ENCODE measurements at regions not wholly inside any gene's neighbourhood (a gene's known extent, or its start where the extent isn't known, plus 50 kb on each side); places are given as distances from the start of the nearest gene placed in this dataset.

GRCh38 chr2:18787726-18788125 is 198.4 kb upstream of the NT5C1B start:
- Histone ChIP-seq H3K9me3 (ENCODE audit: control insufficient read depth in 5 of 5, low read length in 5 of 5) (no peaks in the 10 kb centered on the region), H3K27me3 (ENCODE audit: control insufficient read depth in 5 of 5, insufficient read depth in 4 of 5, low read length in 5 of 5) (no peaks in the 10 kb centered on the region), H3K9ac (ENCODE audit: low read length in 5 of 5) (no peak overlapping the region), H3K36me3 (ENCODE audit: control insufficient read depth in 5 of 5, insufficient read depth in 5 of 5, low read length in 5 of 5) (no peaks in the 10 kb centered on the region), H3K27ac (ENCODE audit: low read depth, low read length) (no peak overlapping the region), H3K4me3 (ENCODE audit: low read depth in 1 of 5, low read length in 5 of 5) (no peak overlapping the region), H3K4me1 (ENCODE audit: control insufficient read depth in 5 of 5, insufficient read depth in 5 of 5, low read length in 5 of 5) (peaks cover 0 to 10% (median 4%) of the 10 kb centered on the region in 5 donors)

- no peak overlapping the region for H3K27ac ChIP-seq (ENCODE audit: low read depth, low read length)
- no peaks in the 10 kb centered on the region for H3K27me3 ChIP-seq (ENCODE audit: control insufficient read depth in 5 of 5, insufficient read depth in 4 of 5, low read length in 5 of 5)
- H3K9ac ChIP-seq (ENCODE audit: low read length in 5 of 5): no peak overlapping the region
- no peaks in the 10 kb centered on the region for H3K36me3 ChIP-seq (ENCODE audit: control insufficient read depth in 5 of 5, insufficient read depth in 5 of 5, low read length in 5 of 5)
- no peaks in the 10 kb centered on the region for H3K4me1 ChIP-seq (ENCODE audit: control insufficient read depth in 5 of 5, insufficient read depth in 5 of 5, low read length in 5 of 5)
- H3K9me3 ChIP-seq (ENCODE audit: control insufficient read depth in 5 of 5, low read length in 5 of 5): no peaks in the 10 kb centered on the region
- H3K4me3 ChIP-seq (ENCODE audit: low read depth in 1 of 5, low read length in 5 of 5): no peak overlapping the region
Observed at GRCh38 chr2:18784245-18784644, 194.9 kb upstream of the NT5C1B start.

GRCh38 chr2:18781541-18782280 is 192.3 kb upstream of the NT5C1B start:
- H3K36me3 ChIP-seq (ENCODE audit: control insufficient read depth in 5 of 5, insufficient read depth in 5 of 5, low read length in 5 of 5): no peaks in the 10 kb centered on the region
- H3K4me3 ChIP-seq (ENCODE audit: low read depth in 1 of 5, low read length in 5 of 5): no peak overlapping the region
- H3K27me3 ChIP-seq (ENCODE audit: control insufficient read depth in 5 of 5, insufficient read depth in 4 of 5, low read length in 5 of 5): no peaks in the 10 kb centered on the region
- H3K27ac ChIP-seq (ENCODE audit: low read depth, low read length): no peak overlapping the region
- no peaks in the 10 kb centered on the region for H3K4me1 ChIP-seq (ENCODE audit: control insufficient read depth in 5 of 5, insufficient read depth in 5 of 5, low read length in 5 of 5)
- no peak overlapping the region for H3K9ac ChIP-seq (ENCODE audit: low read length in 5 of 5)
- H3K9me3 ChIP-seq (ENCODE audit: control insufficient read depth in 5 of 5, low read length in 5 of 5): no peaks in the 10 kb centered on the region

GRCh38 chr2:18777250-18777812 is 188.0 kb upstream of the NT5C1B start:
- Histone ChIP-seq H3K36me3 (ENCODE audit: control insufficient read depth in 5 of 5, insufficient read depth in 5 of 5, low read length in 5 of 5) (no peaks in the 10 kb centered on the region), H3K27ac (ENCODE audit: low read depth, low read length) (no peak overlapping the region), H3K4me3 (ENCODE audit: low read depth in 1 of 5, low read length in 5 of 5) (no peak overlapping the region), H3K9ac (ENCODE audit: low read length in 5 of 5) (no peak overlapping the region), H3K27me3 (ENCODE audit: control insufficient read depth in 5 of 5, insufficient read depth in 4 of 5, low read length in 5 of 5) (no peaks in the 10 kb centered on the region), H3K9me3 (ENCODE audit: control insufficient read depth in 5 of 5, low read length in 5 of 5) (no peaks in the 10 kb centered on the region), H3K4me1 (ENCODE audit: control insufficient read depth in 5 of 5, insufficient read depth in 5 of 5, low read length in 5 of 5) (no peaks in the 10 kb centered on the region)

GRCh38 chr2:18771212-18771611 is 181.8 kb upstream of the NT5C1B start:
- Histone ChIP-seq H3K4me3 (ENCODE audit: low read depth in 1 of 5, low read length in 5 of 5) (no peak overlapping the region), H3K27ac (ENCODE audit: low read depth, low read length) (no peak overlapping the region), H3K9ac (ENCODE audit: low read length in 5 of 5) (no peak overlapping the region), H3K36me3 (ENCODE audit: control insufficient read depth in 5 of 5, insufficient read depth in 5 of 5, low read length in 5 of 5) (no peaks in the 10 kb centered on the region), H3K9me3 (ENCODE audit: control insufficient read depth in 5 of 5, low read length in 5 of 5) (peaks cover 0 to 6% (median 5%) of the 10 kb centered on the region in 5 donors), H3K4me1 (ENCODE audit: control insufficient read depth in 5 of 5, insufficient read depth in 5 of 5, low read length in 5 of 5) (no peaks in the 10 kb centered on the region), H3K27me3 (ENCODE audit: control insufficient read depth in 5 of 5, insufficient read depth in 4 of 5, low read length in 5 of 5) (no peaks in the 10 kb centered on the region)

GRCh38 chr2:18763338-18763737 is 174.0 kb upstream of the NT5C1B start:
- Histone ChIP-seq H3K9me3 (ENCODE audit: control insufficient read depth in 5 of 5, low read length in 5 of 5) (peaks cover 0 to 3% (median 0%) of the 10 kb centered on the region in 5 donors), H3K36me3 (ENCODE audit: control insufficient read depth in 5 of 5, insufficient read depth in 5 of 5, low read length in 5 of 5) (no peaks in the 10 kb centered on the region), H3K27me3 (ENCODE audit: control insufficient read depth in 5 of 5, insufficient read depth in 4 of 5, low read length in 5 of 5) (no peaks in the 10 kb centered on the region), H3K4me3 (ENCODE audit: low read depth in 1 of 5, low read length in 5 of 5) (no peak overlapping the region), H3K9ac (ENCODE audit: low read length in 5 of 5) (no peak overlapping the region), H3K4me1 (ENCODE audit: control insufficient read depth in 5 of 5, insufficient read depth in 5 of 5, low read length in 5 of 5) (no peaks in the 10 kb centered on the region), H3K27ac (ENCODE audit: low read depth, low read length) (no peak overlapping the region)

GRCh38 chr2:18762667-18763066 is 173.3 kb upstream of the NT5C1B start:
- H3K27me3 ChIP-seq (ENCODE audit: control insufficient read depth in 5 of 5, insufficient read depth in 4 of 5, low read length in 5 of 5): no peaks in the 10 kb centered on the region
- H3K4me3 ChIP-seq (ENCODE audit: low read depth in 1 of 5, low read length in 5 of 5): no peak overlapping the region
- H3K36me3 ChIP-seq (ENCODE audit: control insufficient read depth in 5 of 5, insufficient read depth in 5 of 5, low read length in 5 of 5): no peaks in the 10 kb centered on the region
- no peak overlapping the region for H3K9ac ChIP-seq (ENCODE audit: low read length in 5 of 5)
- H3K27ac ChIP-seq (ENCODE audit: low read depth, low read length): no peak overlapping the region
- H3K9me3 ChIP-seq (ENCODE audit: control insufficient read depth in 5 of 5, low read length in 5 of 5): peaks cover 0 to 3% (median 0%) of the 10 kb centered on the region in 5 donors
- no peaks in the 10 kb centered on the region for H3K4me1 ChIP-seq (ENCODE audit: control insufficient read depth in 5 of 5, insufficient read depth in 5 of 5, low read length in 5 of 5)

- H3K9me3 ChIP-seq (ENCODE audit: control insufficient read depth in 5 of 5, low read length in 5 of 5): no peaks in the 10 kb centered on the region
- H3K9ac ChIP-seq (ENCODE audit: low read length in 5 of 5): no peak overlapping the region
- H3K27ac ChIP-seq (ENCODE audit: low read depth, low read length): no peak overlapping the region
- H3K4me3 ChIP-seq (ENCODE audit: low read depth in 1 of 5, low read length in 5 of 5): no peak overlapping the region
- no peaks in the 10 kb centered on the region for H3K27me3 ChIP-seq (ENCODE audit: control insufficient read depth in 5 of 5, insufficient read depth in 4 of 5, low read length in 5 of 5)
- peaks cover 0 to 6% (median 4%) of the 10 kb centered on the region in 5 donors for H3K4me1 ChIP-seq (ENCODE audit: control insufficient read depth in 5 of 5, insufficient read depth in 5 of 5, low read length in 5 of 5)
- H3K36me3 ChIP-seq (ENCODE audit: control insufficient read depth in 5 of 5, insufficient read depth in 5 of 5, low read length in 5 of 5): no peaks in the 10 kb centered on the region
Observed at GRCh38 chr2:18754286-18754685, 164.9 kb upstream of the NT5C1B start.

GRCh38 chr2:18753722-18754121 is 164.4 kb upstream of the NT5C1B start:
- Histone ChIP-seq H3K36me3 (ENCODE audit: control insufficient read depth in 5 of 5, insufficient read depth in 5 of 5, low read length in 5 of 5) (no peaks in the 10 kb centered on the region), H3K9ac (ENCODE audit: low read length in 5 of 5) (no peak overlapping the region), H3K27ac (ENCODE audit: low read depth, low read length) (no peak overlapping the region), H3K9me3 (ENCODE audit: control insufficient read depth in 5 of 5, low read length in 5 of 5) (no peaks in the 10 kb centered on the region), H3K27me3 (ENCODE audit: control insufficient read depth in 5 of 5, insufficient read depth in 4 of 5, low read length in 5 of 5) (no peaks in the 10 kb centered on the region), H3K4me1 (ENCODE audit: control insufficient read depth in 5 of 5, insufficient read depth in 5 of 5, low read length in 5 of 5) (peaks cover 0 to 6% (median 4%) of the 10 kb centered on the region in 5 donors), H3K4me3 (ENCODE audit: low read depth in 1 of 5, low read length in 5 of 5) (no peak overlapping the region)

GRCh38 chr2:18752667-18753422 is 163.5 kb upstream of the NT5C1B start:
- H3K4me1 ChIP-seq (ENCODE audit: control insufficient read depth in 5 of 5, insufficient read depth in 5 of 5, low read length in 5 of 5): peaks cover 0 to 6% (median 4%) of the 10 kb centered on the region in 5 donors
- H3K36me3 ChIP-seq (ENCODE audit: control insufficient read depth in 5 of 5, insufficient read depth in 5 of 5, low read length in 5 of 5): no peaks in the 10 kb centered on the region
- no peaks in the 10 kb centered on the region for H3K27me3 ChIP-seq (ENCODE audit: control insufficient read depth in 5 of 5, insufficient read depth in 4 of 5, low read length in 5 of 5)
- no peak overlapping the region for H3K9ac ChIP-seq (ENCODE audit: low read length in 5 of 5)
- H3K27ac ChIP-seq (ENCODE audit: low read depth, low read length): no peak overlapping the region
- no peaks in the 10 kb centered on the region for H3K9me3 ChIP-seq (ENCODE audit: control insufficient read depth in 5 of 5, low read length in 5 of 5)
- no peak overlapping the region for H3K4me3 ChIP-seq (ENCODE audit: low read depth in 1 of 5, low read length in 5 of 5)

Data from subcutaneous abdominal adipose tissue (tissue), 5 donors.